HEK293 (cell line): ENCODE measurements at regions not wholly inside any gene's neighbourhood (a gene's known extent, or its start where the extent isn't known, plus 50 kb on each side); places are given as distances from the start of the nearest gene placed in this dataset.

Experiments
- CTCF ChIA-PET: fragments of 350-600 bp; formaldehyde crosslinking; extraction: SDS; loops from one replicate; lab custom pipeline; 2021; ENCODE audit warnings: antibody characterized with exemption; lab: Yijun Ruan, JAX
- POLR2A ChIA-PET: fragments of 300-600 bp; formaldehyde crosslinking; extraction: SDS; loops from one replicate; lab custom pipeline; 2020; ENCODE audit warnings: antibody characterized with exemption, inconsistent platforms; lab: Yijun Ruan, JAX
- H3K27ac ChIP-seq: fragments of 200-500 bp; sonication (Bioruptor generic); 2 replicates; pipeline ENCODE4 v1.5.1; 2014; ENCODE audit warnings: low read depth, low read length, control low read depth, inconsistent platforms; ENCODE audit errors: extremely low read depth
- H3K36me3 ChIP-seq, 2 experiments: fragments of 200-500 bp in 1 of 2; sonication (Bioruptor generic) in 1 of 2; 1 replicate in 1 of 2; 2 replicates in 1 of 2; pipeline ENCODE4 v1.5.1; 2014 to 2017; ENCODE audit warnings: inconsistent platforms in 2 of 2, low read length in 2 of 2; ENCODE audit not compliant: control insufficient read depth in 2 of 2, insufficient read depth in 1 of 2
- H3K4me1 ChIP-seq: fragments of 200-500 bp; sonication (Bioruptor generic); 2 replicates; pipeline ENCODE4 v1.5.1; 2014; ENCODE audit warnings: mild to moderate bottlenecking, low read length, inconsistent platforms; ENCODE audit not compliant: control insufficient read depth, insufficient read depth
- H3K4me3 ChIP-seq: 2 replicates; pipeline ENCODE4 v1.5.1; 2011; ENCODE audit warnings: low read depth, mild to moderate bottlenecking, control low read depth, low read length, moderate library complexity
- H3K9me3 ChIP-seq: fragments of 200-500 bp; sonication (Bioruptor generic); 2 replicates; pipeline ENCODE4 v1.5.1; 2014; ENCODE audit warnings: low read depth, low read length, inconsistent platforms; ENCODE audit not compliant: control insufficient read depth, insufficient read depth
- BCL11A ChIP-seq: fragments of 450-650 bp; formaldehyde crosslinking; IDR thresholded peaks from 2 replicates; pipeline ENCODE4 v1.5.1; 2016; ENCODE audit warnings: low read depth, missing biosample characterization, missing genetic modification characterization
- GFI1B ChIP-seq: fragments of 450-650 bp; formaldehyde crosslinking; IDR thresholded peaks from 2 replicates; pipeline ENCODE4 v1.5.1; 2016; ENCODE audit warnings: missing biosample characterization, missing genetic modification characterization
- GLIS1 ChIP-seq: fragments of 450-650 bp; formaldehyde crosslinking; IDR thresholded peaks from 2 replicates; pipeline ENCODE4 v1.5.1; 2016; ENCODE audit warnings: missing biosample characterization, missing genetic modification characterization
- GLIS2 ChIP-seq: fragments of 450-650 bp; formaldehyde crosslinking; IDR thresholded peaks from 2 replicates; pipeline ENCODE4 v1.5.1; 2016; ENCODE audit warnings: missing biosample characterization, missing genetic modification characterization
- HOXC10 ChIP-seq: sonication (generic); formaldehyde crosslinking; IDR thresholded peaks from 2 replicates; pipeline ENCODE4 v1.8.1; 2023; ENCODE audit warnings: mild to moderate bottlenecking, missing genetic modification reagents
- KLF16 ChIP-seq: fragments of 450-650 bp; formaldehyde crosslinking; IDR thresholded peaks from 2 replicates; pipeline ENCODE4 v1.5.1; 2017; ENCODE audit warnings: missing biosample characterization, missing genetic modification characterization
- OVOL3 ChIP-seq: fragments of 450-650 bp; formaldehyde crosslinking; IDR thresholded peaks from 2 replicates; pipeline ENCODE4 v1.5.1; 2016; ENCODE audit warnings: missing biosample characterization, missing genetic modification characterization
- YY1 ChIP-seq: fragments of 450-650 bp; formaldehyde crosslinking; IDR thresholded peaks from 2 replicates; pipeline ENCODE4 v1.5.1; 2018; ENCODE audit warnings: missing biosample characterization, missing genetic modification characterization
- ZBTB7A ChIP-seq: fragments of 450-650 bp; formaldehyde crosslinking; IDR thresholded peaks from 2 replicates; pipeline ENCODE4 v1.5.1; 2016; ENCODE audit warnings: low read depth, missing biosample characterization, missing genetic modification characterization
- ZFP37 ChIP-seq: fragments of 450-650 bp; formaldehyde crosslinking; IDR thresholded peaks from 2 replicates; pipeline ENCODE4 v1.5.1; 2016; ENCODE audit warnings: missing biosample characterization, missing genetic modification characterization
- ZNF10 ChIP-seq: fragments of 450-650 bp; formaldehyde crosslinking; IDR thresholded peaks from 2 replicates; pipeline ENCODE4 v1.5.1; 2017; ENCODE audit warnings: missing biosample characterization, missing genetic modification characterization
- ZNF2 ChIP-seq: fragments of 450-650 bp; formaldehyde crosslinking; IDR thresholded peaks from 2 replicates; pipeline ENCODE4 v1.5.1; 2016; ENCODE audit warnings: missing biosample characterization, missing genetic modification characterization
- ZNF221 ChIP-seq: fragments of 450-650 bp; formaldehyde crosslinking; IDR thresholded peaks from 2 replicates; pipeline ENCODE4 v1.5.1; 2017; ENCODE audit warnings: missing biosample characterization, missing genetic modification characterization, borderline replicate concordance
- ZNF23 ChIP-seq: fragments of 450-650 bp; formaldehyde crosslinking; IDR thresholded peaks from 2 replicates; pipeline ENCODE4 v1.5.1; 2016; ENCODE audit warnings: missing biosample characterization, missing genetic modification characterization, borderline replicate concordance
- ZNF274 ChIP-seq, 2 experiments: fragments of 200-500 bp in 1 of 2; fragments of 450-650 bp in 1 of 2; sonication (Bioruptor generic) in 1 of 2; formaldehyde crosslinking in 1 of 2; IDR thresholded peaks; 2 replicates each; pipeline versions ENCODE4 v1.5.1 to v1.6.1; 2014 to 2016; ENCODE audit warnings: borderline replicate concordance in 1 of 2, inconsistent platforms in 1 of 2, low read length in 1 of 2, missing biosample characterization in 1 of 2, missing genetic modification characterization in 1 of 2
- ZNF391 ChIP-seq: fragments of 450-650 bp; formaldehyde crosslinking; IDR thresholded peaks from 2 replicates; pipeline ENCODE4 v1.5.1; 2016; ENCODE audit warnings: low read depth, missing biosample characterization, missing genetic modification characterization, borderline replicate concordance
- ZNF394 ChIP-seq: fragments of 450-650 bp; formaldehyde crosslinking; IDR thresholded peaks from 2 replicates; pipeline ENCODE4 v1.5.1; 2016; ENCODE audit warnings: missing biosample characterization, missing genetic modification characterization, mild to moderate bottlenecking, moderate library complexity, borderline replicate concordance
- ZNF416 ChIP-seq: fragments of 450-650 bp; formaldehyde crosslinking; IDR thresholded peaks from 2 replicates; pipeline ENCODE4 v1.5.1; 2016; ENCODE audit warnings: missing biosample characterization, missing genetic modification characterization
- ZNF549 ChIP-seq: fragments of 450-650 bp; IDR thresholded peaks from 2 replicates; pipeline ENCODE4 v1.5.1; 2018; ENCODE audit warnings: missing biosample characterization, missing genetic modification characterization, mild to moderate bottlenecking, inconsistent platforms, moderate library complexity
- ZNF600 ChIP-seq: fragments of 450-650 bp; formaldehyde crosslinking; IDR thresholded peaks from 2 replicates; pipeline ENCODE4 v1.5.1; 2016; ENCODE audit warnings: missing biosample characterization, missing genetic modification characterization
- ZNF664 ChIP-seq: fragments of 450-650 bp; formaldehyde crosslinking; IDR thresholded peaks from 2 replicates; pipeline ENCODE4 v1.5.1; 2016; ENCODE audit warnings: missing biosample characterization, missing genetic modification characterization
- TF ChIP-seq, protein P1 (sequence below): fragments of 450-650 bp; formaldehyde crosslinking; IDR thresholded peaks from 2 replicates; pipeline ENCODE4 v1.5.1; 2016; ENCODE audit warnings: missing biosample characterization, missing genetic modification characterization

DNA sequence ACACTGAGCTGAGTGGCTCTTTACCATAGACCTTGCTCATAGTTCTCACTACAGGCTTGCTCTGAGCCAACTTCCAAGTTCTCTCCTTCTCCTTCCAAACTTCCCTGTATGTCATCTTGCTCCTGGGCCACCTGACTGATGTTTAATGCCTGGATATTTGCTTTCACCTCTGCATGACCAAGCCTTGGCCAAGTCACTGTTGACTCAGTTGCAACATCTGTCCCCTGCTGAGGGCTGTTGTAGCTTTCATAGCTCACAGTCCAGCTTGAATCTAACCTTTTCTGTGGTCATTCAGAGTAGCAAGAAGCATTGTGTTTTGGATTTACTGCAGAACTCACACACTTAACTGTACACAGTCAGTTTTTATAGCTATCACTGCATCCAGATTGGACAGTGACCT lies 171.8 kb upstream of the ROPN1 start:
- Histone ChIP-seq H3K4me1 (no peaks in the 10 kb centered on the region), H3K9me3 (no peaks in the 10 kb centered on the region), H3K36me3 (no peaks in the 10 kb centered on the region), H3K4me3 (no peak overlapping the region), H3K27ac (no peak overlapping the region)
- TF ChIP-seq KLF16 (tag by site-specific recombination) = no peak
- no peak for TF ChIP-seq ZBTB7A (tag by site-specific recombination)
- no peak for TF ChIP-seq ZNF2
- TF ChIP-seq, protein P1, sequence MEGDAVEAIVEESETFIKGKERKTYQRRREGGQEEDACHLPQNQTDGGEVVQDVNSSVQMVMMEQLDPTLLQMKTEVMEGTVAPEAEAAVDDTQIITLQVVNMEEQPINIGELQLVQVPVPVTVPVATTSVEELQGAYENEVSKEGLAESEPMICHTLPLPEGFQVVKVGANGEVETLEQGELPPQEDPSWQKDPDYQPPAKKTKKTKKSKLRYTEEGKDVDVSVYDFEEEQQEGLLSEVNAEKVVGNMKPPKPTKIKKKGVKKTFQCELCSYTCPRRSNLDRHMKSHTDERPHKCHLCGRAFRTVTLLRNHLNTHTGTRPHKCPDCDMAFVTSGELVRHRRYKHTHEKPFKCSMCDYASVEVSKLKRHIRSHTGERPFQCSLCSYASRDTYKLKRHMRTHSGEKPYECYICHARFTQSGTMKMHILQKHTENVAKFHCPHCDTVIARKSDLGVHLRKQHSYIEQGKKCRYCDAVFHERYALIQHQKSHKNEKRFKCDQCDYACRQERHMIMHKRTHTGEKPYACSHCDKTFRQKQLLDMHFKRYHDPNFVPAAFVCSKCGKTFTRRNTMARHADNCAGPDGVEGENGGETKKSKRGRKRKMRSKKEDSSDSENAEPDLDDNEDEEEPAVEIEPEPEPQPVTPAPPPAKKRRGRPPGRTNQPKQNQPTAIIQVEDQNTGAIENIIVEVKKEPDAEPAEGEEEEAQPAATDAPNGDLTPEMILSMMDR (tag by site-specific recombination) = no peak
- ChIA-PET POLR2A (no interaction called here), CTCF (no interaction called here)

DNA sequence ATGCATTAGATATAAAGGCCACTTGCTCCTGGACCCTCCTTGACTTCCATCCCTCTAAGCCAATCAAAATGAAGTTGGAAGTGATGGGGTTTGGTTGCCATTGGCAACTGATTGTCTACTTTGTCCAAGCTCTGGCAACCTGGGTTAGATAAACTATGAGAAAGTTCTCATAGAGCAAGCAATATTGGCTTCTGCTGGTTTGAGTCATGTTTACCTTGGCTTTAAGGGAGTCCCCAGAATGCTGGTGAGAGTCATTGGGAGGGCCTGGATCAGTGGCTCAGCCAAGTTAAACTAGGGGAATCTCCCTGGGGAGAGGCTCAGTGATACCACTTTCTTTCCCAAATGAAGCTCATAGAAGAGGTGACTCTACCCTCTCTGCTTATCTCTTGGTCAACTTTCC lies 176.3 kb upstream of the ROPN1 start:
- no peaks in the 10 kb centered on the region for H3K4me1 ChIP-seq
- no peaks in the 10 kb centered on the region for H3K36me3 ChIP-seq
- H3K4me3 ChIP-seq = no peak overlapping the region
- TF ChIP-seq ZNF664 (tag by site-specific recombination) (no peak), ZNF394 (tag by site-specific recombination) (no peak), ZNF23 (tag by site-specific recombination) (no peak), BCL11A (no peak), ZNF549 (no peak)
- H3K27ac ChIP-seq = no peak overlapping the region
- POLR2A ChIA-PET = no interaction called here
- no peaks in the 10 kb centered on the region for H3K9me3 ChIP-seq
- CTCF ChIA-PET = no interaction called here

GRCh38 chr3:124172283-124172682 lies 180.4 kb upstream of the ROPN1 start:
- no peak overlapping the region for H3K27ac ChIP-seq
- ChIA-PET CTCF (no interaction called here), POLR2A (no interaction called here)
- no peaks in the 10 kb centered on the region for H3K9me3 ChIP-seq
- TF ChIP-seq ZNF221 (tag by site-specific recombination) (no peak), GLIS2 (tag by site-specific recombination) (no peak), YY1 (no peak), OVOL3 (tag by site-specific recombination) (no peak), GFI1B (tag by site-specific recombination) (no peak), ZNF23 (tag by site-specific recombination) (no peak), ZNF391 (tag by site-specific recombination) (no peak), ZNF274 (IDR thresholded peaks at IDR 0.05; ENCODE audit: low read length) (no peak), ZNF274 (tag by site-specific recombination; IDR thresholded peaks at IDR 0.05; ENCODE audit: borderline replicate concordance) (no peak), GLIS1 (tag by site-specific recombination) (no peak), ZNF10 (tag by site-specific recombination) (no peak), HOXC10 (CRISPR knock-in tag) (no peak), ZFP37 (no peak), ZNF416 (tag by site-specific recombination) (no peak), ZNF600 (tag by site-specific recombination) (no peak)
- no peak overlapping the region for H3K4me3 ChIP-seq
- H3K4me1 ChIP-seq = no peaks in the 10 kb centered on the region
- H3K36me3 ChIP-seq = no peaks in the 10 kb centered on the region
